Fibroblast of lung (primary cell): ENCODE measurements at regions not wholly inside any gene's neighbourhood (a gene's known extent, or its start where the extent isn't known, plus 50 kb on each side); places are given as distances from the start of the nearest gene placed in this dataset.

Experiments
- DNase-seq, 2 donors: peaks; one replicate each; pipeline versions ENCODE4 v3.0.0 to v3.0.0-alpha.2; 2010; ENCODE audit warnings: low read depth in 2 of 2
- H2AFZ ChIP-seq: 2 replicates; pipeline ENCODE4 v1.5.1; 2012; ENCODE audit warnings: low read length, control low read depth, inconsistent platforms
- H3K27ac ChIP-seq: 2 replicates; pipeline ENCODE4 v1.5.1; 2011; ENCODE audit warnings: low read length, control low read depth; ENCODE audit not compliant: insufficient read depth
- H3K27me3 ChIP-seq: 2 replicates; pipeline ENCODE4 v1.5.1; 2011; ENCODE audit warnings: mild to moderate bottlenecking, low read length; ENCODE audit not compliant: control insufficient read depth, insufficient read depth
- H3K36me3 ChIP-seq: 2 replicates; pipeline ENCODE4 v1.5.1; 2011; ENCODE audit warnings: low read length; ENCODE audit not compliant: control insufficient read depth, insufficient read depth
- H3K4me1 ChIP-seq: 2 replicates; pipeline ENCODE4 v1.5.1; 2011; ENCODE audit warnings: low read length; ENCODE audit not compliant: control insufficient read depth, insufficient read depth; ENCODE audit errors: extremely low read depth
- H3K4me2 ChIP-seq: 2 replicates; pipeline ENCODE4 v1.5.1; 2011; ENCODE audit warnings: low read length, control low read depth; ENCODE audit not compliant: insufficient read depth; ENCODE audit errors: extremely low read depth
- H3K4me3 ChIP-seq, 4 experiments: fragments of 200-600 bp in 1 of 4; sonication (generic) in 1 of 4; replicated peaks in 1 of 4; 2 replicates each; pipeline ENCODE4 v1.5.1; 2011 to 2016; ENCODE audit warnings: low read length in 4 of 4, low read depth in 3 of 4, mild to moderate bottlenecking in 3 of 4, control low read depth in 2 of 4, inconsistent platforms in 1 of 4, mixed read lengths in 1 of 4; ENCODE audit not compliant: insufficient read depth in 1 of 4; ENCODE audit errors: control extremely low read depth in 1 of 4
- H3K79me2 ChIP-seq: 2 replicates; pipeline ENCODE4 v1.5.1; 2012; ENCODE audit warnings: mild to moderate bottlenecking, low read length, inconsistent platforms; ENCODE audit not compliant: control insufficient read depth, insufficient read depth
- H3K9ac ChIP-seq: 2 replicates; pipeline ENCODE4 v1.5.1; 2011; ENCODE audit warnings: mild to moderate bottlenecking, low read length, control low read depth; ENCODE audit not compliant: insufficient read depth
- H3K9me3 ChIP-seq: 2 replicates; pipeline ENCODE4 v1.5.1; 2012; ENCODE audit warnings: low read depth, low read length; ENCODE audit not compliant: control insufficient read depth, insufficient read depth
- H4K20me1 ChIP-seq: 2 replicates; pipeline ENCODE4 v1.5.1; 2011; ENCODE audit warnings: low read length; ENCODE audit not compliant: control insufficient read depth, insufficient read depth; ENCODE audit errors: extremely low read depth
- EZH2 ChIP-seq: IDR thresholded peaks from 2 replicates; pipeline ENCODE4 v1.5.1; 2012; ENCODE audit warnings: low read length, control low read depth, mild to moderate bottlenecking; ENCODE audit errors: missing control alignments
- TF ChIP-seq, protein P1 (sequence below), 2 donors: IDR thresholded peaks in 1 of 2; conservative IDR thresholded peaks in 1 of 2; 1 replicate in 1 of 2; 2 replicates in 1 of 2; pipeline ENCODE4 v1.5.1; 2011 to 2012; ENCODE audit warnings: low read length in 2 of 2, control low read depth in 1 of 2, inconsistent platforms in 1 of 2, low read depth in 1 of 2, mild to moderate bottlenecking in 1 of 2

DNA sequence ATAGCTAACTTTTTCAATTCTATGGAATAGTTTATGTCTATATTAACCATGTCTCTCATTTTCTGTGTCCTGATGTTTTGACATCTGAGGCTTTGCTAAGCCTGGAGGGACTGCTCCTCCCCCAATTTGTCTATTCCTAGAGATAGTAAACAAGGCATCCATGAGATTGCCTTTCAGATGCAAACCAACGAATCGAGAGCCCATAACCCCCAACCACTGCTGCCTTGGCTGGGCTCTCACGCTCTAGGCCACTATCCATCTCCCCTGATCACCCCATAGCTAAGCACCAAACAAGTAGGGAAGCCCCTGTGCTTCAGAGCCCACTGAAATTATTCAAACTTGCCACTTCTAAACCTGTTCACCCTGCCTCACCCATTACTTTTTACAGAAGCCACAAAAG, 437.7 kb downstream of the SETD4 start:
- H3K4me3 ChIP-seq, result no peak overlapping the region
- TF ChIP-seq, protein P1, sequence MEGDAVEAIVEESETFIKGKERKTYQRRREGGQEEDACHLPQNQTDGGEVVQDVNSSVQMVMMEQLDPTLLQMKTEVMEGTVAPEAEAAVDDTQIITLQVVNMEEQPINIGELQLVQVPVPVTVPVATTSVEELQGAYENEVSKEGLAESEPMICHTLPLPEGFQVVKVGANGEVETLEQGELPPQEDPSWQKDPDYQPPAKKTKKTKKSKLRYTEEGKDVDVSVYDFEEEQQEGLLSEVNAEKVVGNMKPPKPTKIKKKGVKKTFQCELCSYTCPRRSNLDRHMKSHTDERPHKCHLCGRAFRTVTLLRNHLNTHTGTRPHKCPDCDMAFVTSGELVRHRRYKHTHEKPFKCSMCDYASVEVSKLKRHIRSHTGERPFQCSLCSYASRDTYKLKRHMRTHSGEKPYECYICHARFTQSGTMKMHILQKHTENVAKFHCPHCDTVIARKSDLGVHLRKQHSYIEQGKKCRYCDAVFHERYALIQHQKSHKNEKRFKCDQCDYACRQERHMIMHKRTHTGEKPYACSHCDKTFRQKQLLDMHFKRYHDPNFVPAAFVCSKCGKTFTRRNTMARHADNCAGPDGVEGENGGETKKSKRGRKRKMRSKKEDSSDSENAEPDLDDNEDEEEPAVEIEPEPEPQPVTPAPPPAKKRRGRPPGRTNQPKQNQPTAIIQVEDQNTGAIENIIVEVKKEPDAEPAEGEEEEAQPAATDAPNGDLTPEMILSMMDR (conservative IDR thresholded peaks at IDR 0.05 in 1 of 2, IDR thresholded peaks at IDR 0.05 in 1 of 2; ENCODE audit: low read depth in 1 of 2, low read length in 2 of 2), result no peak
- no peaks in the 10 kb centered on the region for H3K36me3 ChIP-seq
- DNase-seq, result no peak
- H3K9ac ChIP-seq, result no peak overlapping the region
- no peak overlapping the region for H3K27ac ChIP-seq
- H3K4me1 ChIP-seq, result no peaks in the 10 kb centered on the region
- no peak overlapping the region for H3K4me2 ChIP-seq
- no peaks in the 10 kb centered on the region for H3K79me2 ChIP-seq
- H3K27me3 ChIP-seq, result no peaks in the 10 kb centered on the region
- H4K20me1 ChIP-seq, result no peaks in the 10 kb centered on the region
- H2AFZ ChIP-seq, result no peak overlapping the region
- no peaks in the 10 kb centered on the region for H3K9me3 ChIP-seq

DNA sequence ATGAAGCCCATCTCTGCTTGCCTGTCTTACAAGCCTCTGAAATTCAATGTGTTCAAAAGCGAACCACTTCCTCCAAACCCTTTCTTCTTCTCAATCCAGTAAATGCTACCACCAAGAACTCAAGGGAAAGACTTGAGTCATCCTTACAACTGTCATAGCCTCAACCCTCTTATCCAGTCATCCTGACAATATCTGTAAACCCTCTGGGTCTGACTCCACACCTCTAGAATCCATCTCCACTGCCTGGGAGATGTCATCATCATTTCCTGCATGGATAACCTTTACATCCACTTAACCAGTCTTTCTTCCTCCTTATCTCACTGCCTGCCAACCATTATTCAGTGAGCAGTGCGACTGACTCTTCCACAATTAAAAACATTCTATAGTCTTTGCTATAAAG, 441.1 kb downstream of the SETD4 start:
- H3K4me2 ChIP-seq, result no peak overlapping the region
- peak in 1 of 2 donors; percentile 90 for DNase-seq
- no peak overlapping the region for H2AFZ ChIP-seq
- no peaks in the 10 kb centered on the region for H3K27me3 ChIP-seq
- H3K4me1 ChIP-seq, result no peaks in the 10 kb centered on the region
- no peaks in the 10 kb centered on the region for H3K9me3 ChIP-seq
- no peaks in the 10 kb centered on the region for H3K79me2 ChIP-seq
- no peak overlapping the region for H3K27ac ChIP-seq
- no peak overlapping the region for H3K4me3 ChIP-seq
- TF ChIP-seq, protein P1 (conservative IDR thresholded peaks at IDR 0.05 in 1 of 2, IDR thresholded peaks at IDR 0.05 in 1 of 2; ENCODE audit: low read depth in 1 of 2, low read length in 2 of 2), result no peak
- TF ChIP-seq EZH2, result no peak
- H4K20me1 ChIP-seq, result no peaks in the 10 kb centered on the region
- no peak overlapping the region for H3K9ac ChIP-seq
- no peaks in the 10 kb centered on the region for H3K36me3 ChIP-seq

DNA sequence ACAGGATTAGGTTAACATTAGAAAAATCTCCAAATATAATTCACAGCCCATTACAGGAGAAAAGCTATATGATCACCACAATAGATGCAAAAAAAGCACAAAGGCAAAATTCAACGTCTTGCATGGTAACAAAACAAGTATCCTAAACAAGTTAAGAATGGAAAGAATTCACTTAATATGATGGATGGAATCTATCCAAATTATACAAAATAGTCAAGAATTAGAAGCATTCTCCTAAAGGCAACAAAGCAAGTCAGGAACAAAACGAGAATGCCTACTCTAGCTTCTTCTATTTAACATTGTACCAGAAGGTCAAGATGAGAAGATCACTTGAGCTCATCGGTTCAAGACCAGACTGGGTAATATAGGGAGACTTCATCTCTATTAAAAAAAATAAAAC, 442.8 kb downstream of the SETD4 start:
- H4K20me1 ChIP-seq, result no peaks in the 10 kb centered on the region
- no peak overlapping the region for H2AFZ ChIP-seq
- H3K27me3 ChIP-seq, result no peaks in the 10 kb centered on the region
- no peaks in the 10 kb centered on the region for H3K79me2 ChIP-seq
- H3K9me3 ChIP-seq, result no peaks in the 10 kb centered on the region
- H3K36me3 ChIP-seq, result no peaks in the 10 kb centered on the region
- TF ChIP-seq, protein P1 (conservative IDR thresholded peaks at IDR 0.05 in 1 of 2, IDR thresholded peaks at IDR 0.05 in 1 of 2; ENCODE audit: low read depth in 1 of 2, low read length in 2 of 2), result no peak
- no peak for TF ChIP-seq EZH2
- no peak overlapping the region for H3K27ac ChIP-seq
- H3K9ac ChIP-seq, result no peak overlapping the region
- no peaks in the 10 kb centered on the region for H3K4me1 ChIP-seq
- DNase-seq, result no peak
- H3K4me3 ChIP-seq, result no peak overlapping the region
- no peak overlapping the region for H3K4me2 ChIP-seq
